ENCODE measurements at regions not wholly inside any gene's neighbourhood (a gene's known extent, or its start where the extent isn't known, plus 50 kb on each side); places are given as distances from the start of the nearest gene placed in this dataset.
"Not testable (repeated sequence)": the region's sequence is repeated elsewhere in the genome, so short reads cannot be mapped to it uniquely, and the experiment has no call there.

- no peak overlapping the region for H3K9ac ChIP-seq (ENCODE audit: low read depth, low read length)
- no peak overlapping the region for H3K27ac ChIP-seq (ENCODE audit: low read length)
- H2AFZ ChIP-seq (ENCODE audit: low read depth, low read length), result no peak overlapping the region
- H3K4me2 ChIP-seq (ENCODE audit: insufficient read depth, low read length), result no peak overlapping the region
- TF ChIP-seq CTCF (IDR thresholded peaks at IDR 0.05; ENCODE audit: borderline replicate concordance, extremely low read depth, low read length, poor library complexity, severe bottlenecking), result no peak
- TF ChIP-seq EZH2 (IDR thresholded peaks at IDR 0.05; ENCODE audit: borderline replicate concordance, low read depth, low read length, severe bottlenecking), result no peak
- no peaks in the 10 kb centered on the region for H3K27me3 ChIP-seq (ENCODE audit: insufficient read depth, low read length, poor library complexity)
- no peaks in the 10 kb centered on the region for H3K4me1 ChIP-seq (ENCODE audit: insufficient read depth, low read length)
- H3K36me3 ChIP-seq (ENCODE audit: insufficient read depth, low read length), result no peaks in the 10 kb centered on the region
- H4K20me1 ChIP-seq (ENCODE audit: insufficient read depth, low read length), result no peaks in the 10 kb centered on the region
- DNase-seq, result no peak
- no peak overlapping the region for H3K4me3 ChIP-seq (ENCODE audit: low read depth in 1 of 2, low read length in 2 of 2)
- ATAC-seq (ENCODE audit: insufficient read depth, low read depth), result no peak
- H3K79me2 ChIP-seq (ENCODE audit: insufficient read depth, low read length), result no peaks in the 10 kb centered on the region
- H3K9me3 ChIP-seq (ENCODE audit: insufficient read depth, low read length, severe bottlenecking), result no peaks in the 10 kb centered on the region
Measured at GRCh38 chr18:52156166-52156565, 183.8 kb upstream of the DCC start.

DNA sequence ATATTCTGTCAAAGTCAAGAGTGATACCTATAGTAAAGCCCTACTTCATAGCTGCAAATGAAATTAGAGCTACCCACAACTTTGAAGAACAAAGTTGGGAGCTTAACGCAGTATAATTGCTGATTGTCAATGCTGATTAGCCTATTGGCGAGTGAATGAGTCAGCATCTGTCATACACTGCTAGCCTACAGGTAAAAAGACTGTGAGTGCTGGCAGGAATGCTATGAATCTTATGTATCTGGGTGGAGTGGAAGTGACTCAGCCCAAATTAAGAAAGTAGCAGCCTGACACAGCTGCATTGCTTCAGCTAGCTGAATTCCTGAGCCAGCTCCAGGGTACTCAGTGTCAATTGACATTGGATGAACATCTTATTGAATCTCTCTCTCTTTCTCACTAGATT lies 179.4 kb upstream of the DCC start:
- no peak overlapping the region for H3K4me3 ChIP-seq (ENCODE audit: low read depth in 1 of 2, low read length in 2 of 2)
- TF ChIP-seq EZH2 (IDR thresholded peaks at IDR 0.05; ENCODE audit: borderline replicate concordance, low read depth, low read length, severe bottlenecking), result no peak
- TF ChIP-seq CTCF (IDR thresholded peaks at IDR 0.05; ENCODE audit: borderline replicate concordance, extremely low read depth, low read length, poor library complexity, severe bottlenecking), result no peak
- no peak overlapping the region for H3K9ac ChIP-seq (ENCODE audit: low read depth, low read length)
- ATAC-seq (ENCODE audit: insufficient read depth, low read depth), result no peak
- no peaks in the 10 kb centered on the region for H3K79me2 ChIP-seq (ENCODE audit: insufficient read depth, low read length)
- DNase-seq, result no peak
- no peaks in the 10 kb centered on the region for H3K4me1 ChIP-seq (ENCODE audit: insufficient read depth, low read length)
- H3K27ac ChIP-seq (ENCODE audit: low read length), result no peak overlapping the region
- H3K36me3 ChIP-seq (ENCODE audit: insufficient read depth, low read length), result no peaks in the 10 kb centered on the region
- H3K9me3 ChIP-seq (ENCODE audit: insufficient read depth, low read length, severe bottlenecking), result no peaks in the 10 kb centered on the region
- no peaks in the 10 kb centered on the region for H3K27me3 ChIP-seq (ENCODE audit: insufficient read depth, low read length, poor library complexity)
- H3K4me2 ChIP-seq (ENCODE audit: insufficient read depth, low read length), result no peak overlapping the region
- H2AFZ ChIP-seq (ENCODE audit: low read depth, low read length), result no peak overlapping the region
- H4K20me1 ChIP-seq (ENCODE audit: insufficient read depth, low read length), result no peaks in the 10 kb centered on the region

- Histone ChIP-seq H4K20me1 (ENCODE audit: insufficient read depth, low read length) (no peaks in the 10 kb centered on the region), H2AFZ (ENCODE audit: low read depth, low read length) (no peak overlapping the region), H3K79me2 (ENCODE audit: insufficient read depth, low read length) (no peaks in the 10 kb centered on the region), H3K9me3 (ENCODE audit: insufficient read depth, low read length, severe bottlenecking) (no peaks in the 10 kb centered on the region), H3K27ac (ENCODE audit: low read length) (no peak overlapping the region), H3K9ac (ENCODE audit: low read depth, low read length) (no peak overlapping the region), H3K4me3 (ENCODE audit: low read depth in 1 of 2, low read length in 2 of 2) (no peak overlapping the region), H3K4me1 (ENCODE audit: insufficient read depth, low read length) (no peaks in the 10 kb centered on the region), H3K27me3 (ENCODE audit: insufficient read depth, low read length, poor library complexity) (no peaks in the 10 kb centered on the region), H3K36me3 (ENCODE audit: insufficient read depth, low read length) (no peaks in the 10 kb centered on the region), H3K4me2 (ENCODE audit: insufficient read depth, low read length) (no peak overlapping the region)
- ATAC-seq (ENCODE audit: insufficient read depth, low read depth) (no peak), DNase-seq (no peak)
- TF ChIP-seq EZH2 (IDR thresholded peaks at IDR 0.05; ENCODE audit: borderline replicate concordance, low read depth, low read length, severe bottlenecking), result no peak
- no peak for TF ChIP-seq CTCF (IDR thresholded peaks at IDR 0.05; ENCODE audit: borderline replicate concordance, extremely low read depth, low read length, poor library complexity, severe bottlenecking)
Measured at GRCh38 chr18:52163478-52163877, 176.5 kb upstream of the DCC start.

DNA sequence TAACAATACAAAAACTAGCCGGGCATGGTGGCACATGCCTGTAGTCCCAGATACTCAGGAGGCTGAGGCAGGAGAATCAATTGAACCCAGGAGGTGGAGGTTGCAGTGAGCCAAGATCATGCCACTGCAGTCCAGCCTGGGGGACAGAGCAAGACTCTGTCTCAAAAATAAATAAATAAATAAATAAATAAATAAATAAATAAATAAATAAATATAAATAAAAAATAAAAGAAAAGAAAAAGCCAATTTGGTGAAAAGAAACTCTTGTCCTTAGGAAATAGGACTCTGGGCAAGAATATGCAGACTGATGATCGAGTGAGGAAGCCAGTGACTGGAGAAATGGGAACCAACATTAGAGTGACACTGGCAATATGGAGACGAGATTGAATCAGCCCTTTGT lies 171.9 kb upstream of the DCC start:
- H3K27ac ChIP-seq (ENCODE audit: low read length); H3K9me3 ChIP-seq (ENCODE audit: insufficient read depth, low read length, severe bottlenecking); ATAC-seq (ENCODE audit: insufficient read depth, low read depth); H3K27me3 ChIP-seq (ENCODE audit: insufficient read depth, low read length, poor library complexity); H3K36me3 ChIP-seq (ENCODE audit: insufficient read depth, low read length); DNase-seq; H3K4me2 ChIP-seq (ENCODE audit: insufficient read depth, low read length); H3K79me2 ChIP-seq (ENCODE audit: insufficient read depth, low read length); H2AFZ ChIP-seq (ENCODE audit: low read depth, low read length); H3K4me3 ChIP-seq (ENCODE audit: low read depth in 1 of 2, low read length in 2 of 2); H3K9ac ChIP-seq (ENCODE audit: low read depth, low read length); H4K20me1 ChIP-seq (ENCODE audit: insufficient read depth, low read length); H3K4me1 ChIP-seq (ENCODE audit: insufficient read depth, low read length): not testable (repeated sequence)
